ENCODE measurements at regions not wholly inside any gene's neighbourhood (a gene's known extent, or its start where the extent isn't known, plus 50 kb on each side); places are given as distances from the start of the nearest gene placed in this dataset.

- Mint-ChIP-seq H3K36me3 (ENCODE audit: low read depth) (no peaks in the 10 kb centered on the region), H3K9me3 (no peaks in the 10 kb centered on the region), H3K27me3 (ENCODE audit: low read depth, poor library complexity) (peaks cover 43% of the 10 kb centered on the region), H3K4me1 (no peaks in the 10 kb centered on the region), H3K27ac (no peak overlapping the region), H3K4me3 (no peak overlapping the region)
- no peak for DNase-seq
- no peak for TF ChIP-seq CTCF (IDR thresholded peaks at IDR 0.05)
Observed at GRCh38 chr18:47471784-47472183, 220.3 kb upstream of the SKOR2 start.

GRCh38 chr18:47470941-47471340 is 219.5 kb upstream of the SKOR2 start:
- H3K27me3 Mint-ChIP-seq (ENCODE audit: low read depth, poor library complexity): peaks cover 35% of the 10 kb centered on the region
- H3K9me3 Mint-ChIP-seq: no peaks in the 10 kb centered on the region
- H3K4me3 Mint-ChIP-seq: no peak overlapping the region
- H3K36me3 Mint-ChIP-seq (ENCODE audit: low read depth): no peaks in the 10 kb centered on the region
- no peak for TF ChIP-seq CTCF (IDR thresholded peaks at IDR 0.05)
- H3K27ac Mint-ChIP-seq: no peak overlapping the region
- no peaks in the 10 kb centered on the region for H3K4me1 Mint-ChIP-seq
- no peak for DNase-seq

- Mint-ChIP-seq H3K27me3 (ENCODE audit: low read depth, poor library complexity) (peaks cover 23% of the 10 kb centered on the region), H3K36me3 (ENCODE audit: low read depth) (no peaks in the 10 kb centered on the region), H3K27ac (no peak overlapping the region), H3K4me3 (no peak overlapping the region), H3K4me1 (no peaks in the 10 kb centered on the region), H3K9me3 (no peaks in the 10 kb centered on the region)
- TF ChIP-seq CTCF (IDR thresholded peaks at IDR 0.05): no peak
- no peak for DNase-seq
Observed at GRCh38 chr18:47469576-47469975, 218.1 kb upstream of the SKOR2 start.

GRCh38 chr18:47461977-47462376 is 210.5 kb upstream of the SKOR2 start:
- no peaks in the 10 kb centered on the region for H3K4me1 Mint-ChIP-seq
- no peak for DNase-seq

GRCh38 chr18:47461406-47461948 is 210.0 kb upstream of the SKOR2 start:
- Mint-ChIP-seq H3K36me3 (ENCODE audit: low read depth) (no peaks in the 10 kb centered on the region), H3K27ac (no peak overlapping the region), H3K9me3 (no peaks in the 10 kb centered on the region), H3K4me1 (no peaks in the 10 kb centered on the region), H3K27me3 (ENCODE audit: low read depth, poor library complexity) (peaks cover 16% of the 10 kb centered on the region), H3K4me3 (no peak overlapping the region)
- no peak for TF ChIP-seq CTCF (IDR thresholded peaks at IDR 0.05)
- no peak for DNase-seq

More at GRCh38 chr18:47461977-47462376, 210.5 kb upstream of the SKOR2 start:
- Mint-ChIP-seq H3K27ac (no peak overlapping the region), H3K9me3 (no peaks in the 10 kb centered on the region), H3K27me3 (ENCODE audit: low read depth, poor library complexity) (peaks cover 16% of the 10 kb centered on the region), H3K4me3 (no peak overlapping the region), H3K36me3 (ENCODE audit: low read depth) (no peaks in the 10 kb centered on the region)
- no peak for TF ChIP-seq CTCF (IDR thresholded peaks at IDR 0.05)

- Mint-ChIP-seq H3K4me1 (no peaks in the 10 kb centered on the region), H3K36me3 (ENCODE audit: low read depth) (no peaks in the 10 kb centered on the region), H3K9me3 (no peaks in the 10 kb centered on the region), H3K27ac (no peak overlapping the region), H3K27me3 (ENCODE audit: low read depth, poor library complexity) (peaks cover 13% of the 10 kb centered on the region), H3K4me3 (no peak overlapping the region)
- no peak for DNase-seq
- TF ChIP-seq CTCF (IDR thresholded peaks at IDR 0.05): no peak
Observed at GRCh38 chr18:47458483-47458882, 207.0 kb upstream of the SKOR2 start.
